Stimulated activated CD4-positive, alpha-beta T cell treated with anti-CD3 and anti-CD28 coated beads, Interleukin-4, amount 100 ng/mL, for 4 hours (primary cell): ENCODE measurements at regions not wholly inside any gene's neighbourhood (a gene's known extent, or its start where the extent isn't known, plus 50 kb on each side); places are given as distances from the start of the nearest gene placed in this dataset.

Source experiments
- DNase-seq, 2 experiments: peaks; one replicate each; pipeline ENCODE4 v3.0.0-alpha.2; 2020

DNA sequence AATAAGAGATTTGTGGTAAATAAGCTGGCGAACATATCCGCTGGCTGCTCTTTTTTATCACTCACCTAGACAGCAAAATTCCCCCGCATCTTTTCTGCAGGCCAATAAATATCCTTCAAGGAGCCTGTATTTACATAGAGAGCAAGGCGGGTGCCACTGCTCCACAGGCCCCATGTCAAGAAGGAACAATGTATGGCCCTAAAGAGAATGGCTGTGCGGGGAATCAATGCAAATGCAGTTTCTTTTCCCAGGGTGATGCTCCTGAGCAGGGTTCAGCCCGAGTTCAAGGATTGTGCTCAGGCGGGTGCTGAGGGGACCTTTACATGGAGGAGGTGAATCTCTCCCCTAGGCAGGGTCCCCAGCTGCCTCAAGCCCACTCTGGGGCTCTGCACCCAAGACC, 494.2 kb upstream of the ZMIZ1 start:
- DNase-seq, result no peak

DNA sequence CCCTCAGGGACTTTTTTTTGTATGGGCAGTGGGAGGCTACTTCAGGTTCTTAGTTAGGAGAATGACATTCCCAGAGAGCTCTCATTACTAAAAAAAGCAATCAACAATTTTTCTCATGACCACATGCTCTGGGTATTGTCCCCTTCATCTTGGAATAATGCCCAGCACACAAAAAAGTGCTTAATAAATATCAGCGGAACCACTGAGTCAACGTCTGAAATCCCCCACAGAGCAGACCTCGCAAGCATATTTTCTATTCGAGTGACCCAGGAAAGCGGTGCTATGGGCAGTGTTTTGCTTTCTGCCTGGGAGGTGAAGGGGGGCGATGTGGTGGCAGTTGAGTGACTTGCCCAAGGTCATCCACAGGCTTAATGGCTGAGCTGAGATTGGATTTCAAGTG, 493.4 kb upstream of the ZMIZ1 start:
- DNase-seq, result no peak

DNA sequence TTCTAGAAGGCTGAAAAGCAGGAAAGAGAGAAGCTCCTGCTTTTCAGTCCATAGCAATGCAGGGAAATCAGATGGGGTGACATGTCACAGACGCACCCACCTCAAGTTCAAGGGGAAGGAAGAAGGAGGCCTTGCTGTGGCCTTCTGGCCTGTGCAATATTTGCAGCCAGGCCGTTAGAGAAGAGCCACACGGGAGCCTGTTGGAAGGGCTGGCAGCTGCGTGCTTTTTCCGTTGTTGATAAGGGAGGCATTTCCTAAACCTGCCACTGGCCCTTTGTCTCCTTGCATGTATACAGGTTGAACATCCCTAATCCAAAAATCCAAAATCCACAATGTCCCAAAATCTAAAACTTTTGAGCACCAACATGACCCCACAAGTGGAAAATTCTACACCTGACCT, 492.5 kb upstream of the ZMIZ1 start:
- no peak for DNase-seq

- DNase-seq, result no peak
These were observed 491.1 kb upstream of the ZMIZ1 start for GRCh38 chr10:78577712-78578111.

DNA sequence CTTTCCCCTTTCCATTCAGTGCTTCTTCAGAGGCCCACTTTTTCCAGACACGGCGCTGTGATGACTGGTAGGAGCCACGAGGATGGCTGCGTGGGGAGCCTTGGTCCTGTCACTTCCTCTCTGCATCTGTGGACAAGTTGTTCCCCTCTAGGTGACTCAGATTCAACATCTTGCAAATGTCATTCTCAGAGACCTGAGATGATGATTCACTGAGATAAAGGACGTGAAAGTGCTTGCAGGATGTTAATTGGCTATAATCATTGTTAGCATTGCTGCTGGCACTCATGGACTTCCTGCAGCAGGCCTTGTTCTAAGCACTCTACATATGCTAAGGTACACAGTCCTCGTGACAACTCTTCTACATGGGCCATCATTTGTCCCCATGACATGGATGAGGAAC, 489.8 kb upstream of the ZMIZ1 start:
- DNase-seq, result peak; percentile 41 to 54

- DNase-seq, result no peak
These were observed 489.2 kb upstream of the ZMIZ1 start for GRCh38 chr10:78579576-78579975.

- DNase-seq, result no peak
These were observed 488.8 kb upstream of the ZMIZ1 start for GRCh38 chr10:78579995-78580394.

DNA sequence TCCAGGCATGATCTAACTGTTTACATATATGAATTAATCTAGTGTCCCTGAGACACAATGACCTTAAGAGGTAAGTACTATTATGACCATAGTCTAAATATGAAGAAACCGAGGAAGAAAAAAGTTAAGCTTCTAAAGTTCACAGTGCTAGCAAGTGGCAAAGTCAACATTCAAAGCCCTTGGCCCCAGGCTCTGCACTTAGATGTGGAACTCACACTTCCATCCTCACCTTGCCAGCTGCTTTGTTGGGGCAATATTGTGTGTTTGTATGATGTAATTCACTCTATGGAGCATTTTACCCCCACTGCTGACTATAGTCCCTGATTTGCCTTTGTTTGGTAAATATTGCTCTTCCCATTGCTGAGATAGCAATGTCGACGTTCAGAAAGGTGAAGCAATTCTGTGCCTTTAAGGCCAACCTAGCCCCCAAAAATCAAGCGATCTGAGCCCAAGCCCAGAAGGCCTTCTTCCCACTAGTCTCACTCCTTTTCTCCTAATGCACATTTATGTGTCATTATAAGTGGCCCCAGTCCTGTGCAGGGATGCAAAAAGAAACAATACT, 487.6 kb upstream of the ZMIZ1 start:
- no peak for DNase-seq

- no peak for DNase-seq
These were observed 486.2 kb upstream of the ZMIZ1 start for GRCh38 chr10:78582540-78582939.

DNA sequence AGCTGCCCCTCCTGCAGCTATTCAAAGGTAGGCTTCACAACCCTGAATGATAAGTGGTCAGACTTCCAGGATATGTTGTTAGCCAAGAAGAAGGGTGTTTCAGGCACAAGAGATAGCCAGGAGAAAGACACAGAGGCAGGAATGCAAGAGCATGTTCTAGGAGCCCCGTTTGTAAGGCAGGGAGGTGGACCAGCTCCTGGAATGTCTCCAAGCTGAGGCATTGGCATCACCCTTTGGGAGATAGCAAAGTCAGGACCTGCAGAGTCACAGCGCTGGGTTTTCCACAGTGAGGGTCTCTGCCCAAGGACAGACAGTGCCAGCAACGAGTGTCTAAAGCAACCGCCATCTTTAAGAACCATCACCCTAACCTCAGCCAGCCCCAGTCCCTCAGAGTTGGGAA, 484.5 kb upstream of the ZMIZ1 start:
- DNase-seq, result no peak

GRCh38 chr10:78584681-78585080, 484.1 kb upstream of the ZMIZ1 start:
- no peak for DNase-seq

GRCh38 chr10:78585952-78586351, 482.8 kb upstream of the ZMIZ1 start:
- DNase-seq, result no peak

- no peak for DNase-seq
These were observed 480.5 kb upstream of the ZMIZ1 start for GRCh38 chr10:78588194-78588811.

DNA sequence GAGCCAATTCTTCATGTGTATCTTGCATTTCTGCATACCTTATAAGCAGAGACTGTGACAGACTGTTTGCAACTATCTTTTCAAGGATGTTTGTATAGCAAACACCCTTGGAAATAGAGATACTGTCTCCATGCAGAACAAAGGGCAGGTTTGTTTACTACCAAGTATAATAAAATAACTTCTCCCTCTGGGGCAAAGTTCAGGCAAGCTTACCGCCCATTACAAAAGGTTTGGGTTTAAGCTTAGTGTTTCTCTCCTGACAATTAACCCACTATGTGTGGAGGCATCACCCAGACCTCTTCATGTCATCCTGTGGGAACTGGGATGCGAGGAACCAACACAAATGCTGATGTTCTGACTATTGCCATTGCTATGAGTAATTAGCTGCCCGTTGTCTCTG, 479.1 kb upstream of the ZMIZ1 start:
- no peak for DNase-seq

DNA sequence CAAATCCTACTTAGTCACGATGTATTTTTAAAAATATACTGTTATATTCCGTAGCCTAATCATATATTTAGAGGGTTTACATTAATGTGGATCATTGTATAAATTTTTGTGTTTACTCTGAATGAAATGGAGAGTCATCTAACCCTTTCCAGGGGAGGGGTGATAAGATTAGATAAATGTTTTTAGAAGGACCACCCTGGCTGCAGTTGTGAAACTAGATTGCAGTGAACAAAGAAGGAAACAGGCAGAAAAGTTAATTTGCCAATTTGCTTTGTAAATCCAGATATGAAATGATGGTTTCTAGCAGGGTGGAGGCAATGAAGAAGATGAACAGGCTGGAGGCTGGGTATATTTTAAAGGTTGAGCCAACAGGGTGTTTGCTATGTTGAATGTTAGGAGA, 477.7 kb upstream of the ZMIZ1 start:
- no peak for DNase-seq

DNA sequence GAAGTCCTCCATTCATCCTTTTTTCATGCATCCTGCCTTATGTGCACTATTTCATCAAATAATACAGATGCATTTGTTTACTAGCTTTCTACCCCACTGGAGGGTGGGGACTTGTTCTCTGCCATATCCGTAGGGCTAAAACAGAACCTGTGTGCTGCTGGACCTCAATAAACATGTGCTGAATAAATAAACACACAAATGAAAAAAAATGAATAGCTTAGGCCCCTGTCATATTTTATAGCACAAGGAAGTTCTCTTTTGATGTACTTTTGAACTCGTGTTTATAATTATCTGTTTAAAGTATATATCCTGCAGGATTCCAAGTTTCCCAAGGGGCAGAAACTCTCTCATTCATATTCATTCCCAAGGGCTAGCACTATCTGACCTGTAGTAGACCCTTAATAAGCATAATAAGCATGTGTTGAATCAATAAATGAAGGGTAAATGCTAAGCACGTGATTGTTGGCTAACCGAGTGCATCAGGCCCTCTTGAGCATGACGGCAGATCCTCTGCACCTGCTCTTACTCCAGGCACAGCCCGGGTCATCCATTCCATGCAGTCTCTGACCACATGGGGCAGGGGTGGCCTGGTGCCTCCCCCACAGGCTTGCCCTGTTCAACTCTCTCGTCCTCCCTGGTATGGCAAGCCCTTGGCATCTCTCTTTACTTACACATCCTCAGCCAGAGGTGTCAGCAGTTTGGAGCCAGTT, 474.1 kb upstream of the ZMIZ1 start:
- DNase-seq, result no peak

DNA sequence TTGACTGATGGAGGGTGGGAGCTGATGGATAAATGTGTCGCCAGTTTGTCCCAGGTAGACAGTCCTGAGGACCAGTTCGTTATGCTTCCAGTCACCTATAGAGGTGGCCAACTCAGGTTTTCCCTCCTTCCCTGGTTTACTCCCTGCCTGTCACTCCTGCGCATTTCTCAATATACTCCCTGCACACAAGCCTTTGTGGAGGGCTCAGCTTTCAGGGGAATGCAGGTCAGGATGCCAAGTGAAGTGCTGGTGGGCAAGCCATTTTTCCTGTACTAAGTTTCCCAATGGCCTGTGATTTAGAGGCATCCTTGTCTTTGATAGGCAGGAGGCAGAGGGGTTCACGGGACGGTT, 473.5 kb upstream of the ZMIZ1 start:
- no peak for DNase-seq

- no peak for DNase-seq
These were observed 472.2 kb upstream of the ZMIZ1 start for GRCh38 chr10:78596556-78596955.

GRCh38 chr10:78597796-78598555, 470.8 kb upstream of the ZMIZ1 start:
- no peak for DNase-seq

DNA sequence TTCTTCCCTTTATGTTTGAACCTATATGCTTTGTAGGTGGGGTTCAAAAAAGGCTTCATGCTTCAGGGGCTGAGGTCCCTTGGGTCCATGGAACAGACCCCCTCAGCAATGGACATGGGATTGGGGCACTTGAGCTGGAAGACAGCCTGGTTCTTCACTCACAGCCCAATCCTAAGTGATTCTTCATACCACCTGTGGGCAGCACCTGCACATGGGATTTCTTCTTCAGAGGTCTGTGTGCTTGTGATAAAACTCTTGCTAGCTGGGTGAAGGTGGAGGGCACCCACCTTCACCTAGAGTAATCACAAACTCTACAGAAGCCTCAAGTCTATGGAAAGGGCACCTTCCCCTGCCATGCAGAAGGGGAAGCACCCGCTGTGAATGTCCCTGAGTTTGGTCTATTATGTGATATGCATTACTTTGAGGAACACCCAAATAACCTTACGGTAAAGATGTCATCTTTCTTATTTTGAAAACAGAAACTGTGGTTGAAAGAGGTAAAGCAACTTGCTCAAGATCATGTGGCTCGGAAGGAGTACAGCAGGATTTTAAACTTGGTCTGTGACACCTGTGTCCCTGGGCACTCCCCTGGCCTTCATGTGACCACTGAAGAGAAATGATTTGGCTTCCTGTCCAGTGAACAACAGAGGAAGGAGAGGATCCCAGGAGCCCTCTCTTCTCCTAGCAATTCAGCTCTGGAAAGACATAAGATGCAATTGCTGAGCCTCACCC, 469.5 kb upstream of the ZMIZ1 start:
- no peak for DNase-seq

GRCh38 chr10:78600121-78600665, 468.6 kb upstream of the ZMIZ1 start:
- no peak for DNase-seq

- no peak for DNase-seq
These were observed 468.0 kb upstream of the ZMIZ1 start for GRCh38 chr10:78600740-78601139.
